WTC11 (cell line): ENCODE measurements at regions not wholly inside any gene's neighbourhood (a gene's known extent, or its start where the extent isn't known, plus 50 kb on each side); places are given as distances from the start of the nearest gene placed in this dataset.

ENCODE experiments used
- ATF1 ChIP-seq: sonication (generic); formaldehyde crosslinking; IDR thresholded peaks from 2 replicates; pipeline ENCODE4 v1.8.1; 2023; ENCODE audit warnings: mild to moderate bottlenecking, moderate library complexity, missing genetic modification reagents
- CREM ChIP-seq: sonication (generic); formaldehyde crosslinking; IDR thresholded peaks from 2 replicates; pipeline ENCODE4 v1.8.1; 2022; ENCODE audit warnings: mild to moderate bottlenecking, missing genetic modification reagents, moderate library complexity
- CTCF ChIP-seq: fragments of 200-600 bp; IDR thresholded peaks from 2 replicates; pipeline ENCODE4 v1.8.0; 2022; ENCODE audit warnings: antibody characterized with exemption
- ETV6 ChIP-seq: sonication (generic); formaldehyde crosslinking; IDR thresholded peaks from 2 replicates; pipeline ENCODE4 v1.8.1; 2022; ENCODE audit warnings: mild to moderate bottlenecking, missing genetic modification reagents
- FOXK1 ChIP-seq: sonication (generic); formaldehyde crosslinking; IDR thresholded peaks from 2 replicates; pipeline ENCODE4 v1.8.0; 2022; ENCODE audit warnings: mild to moderate bottlenecking, moderate library complexity, missing genetic modification reagents
- NFYB ChIP-seq: sonication (generic); formaldehyde crosslinking; conservative IDR thresholded peaks from 2 replicates; pipeline ENCODE4 v1.8.0; 2022; ENCODE audit warnings: low read depth, missing genetic modification reagents
- SP1 ChIP-seq: sonication (generic); formaldehyde crosslinking; conservative IDR thresholded peaks from 2 replicates; pipeline ENCODE4 v1.8.1; 2022; ENCODE audit warnings: missing genetic modification reagents
- ZNF512 ChIP-seq: sonication (generic); formaldehyde crosslinking; IDR thresholded peaks from 2 replicates; pipeline ENCODE4 v1.8.1; 2022; ENCODE audit warnings: missing genetic modification reagents, borderline replicate concordance
- TF ChIP-seq, protein P1 (sequence below): sonication (generic); formaldehyde crosslinking; IDR thresholded peaks from 2 replicates; pipeline ENCODE4 v1.8.1; 2022; ENCODE audit warnings: low read depth, mild to moderate bottlenecking, moderate library complexity, missing genetic modification reagents, borderline replicate concordance
- TF ChIP-seq, protein P2 (sequence below): sonication (generic); formaldehyde crosslinking; IDR thresholded peaks from 2 replicates; pipeline ENCODE4 v1.8.0; 2022; ENCODE audit warnings: mild to moderate bottlenecking, missing genetic modification reagents

DNA sequence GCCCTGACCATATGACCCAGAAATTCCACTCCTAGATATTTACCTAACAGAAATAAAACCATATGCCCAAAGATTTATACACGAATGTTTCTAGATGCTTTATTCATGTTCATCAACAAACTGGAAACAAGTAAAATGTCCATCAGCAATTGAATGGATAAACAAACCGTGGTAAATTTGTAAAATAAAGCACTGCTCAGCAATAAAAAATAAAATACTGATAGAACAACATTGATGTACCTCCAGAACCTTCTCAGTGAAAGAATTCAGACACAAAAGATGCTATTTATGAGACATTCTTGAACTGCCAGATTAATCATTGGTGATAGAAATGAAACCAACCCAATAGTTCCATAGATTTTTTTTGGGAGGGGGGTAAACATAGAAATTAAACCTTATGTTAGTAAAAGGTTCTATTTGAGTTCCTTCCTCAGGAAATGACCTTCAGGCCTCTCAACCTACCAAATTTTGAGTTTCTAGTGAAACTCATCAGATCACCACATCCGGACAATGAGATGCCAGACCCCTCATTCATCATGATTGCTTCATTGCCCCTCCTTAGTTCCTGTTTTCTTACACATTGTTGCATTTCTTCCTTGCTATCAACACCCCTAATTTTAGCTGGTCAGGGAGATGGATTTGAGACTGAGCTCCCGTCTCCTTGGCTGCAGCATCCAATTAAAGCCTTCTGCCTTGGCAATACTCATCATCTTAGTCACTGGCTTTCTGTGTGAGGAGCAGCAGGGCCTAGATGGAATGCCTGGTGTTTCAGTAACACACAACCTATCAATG lies 203.5 kb downstream of the LPIN1 start:
- TF ChIP-seq CTCF, result no peak
- TF ChIP-seq FOXK1 (CRISPR knock-in tag), result no peak
- TF ChIP-seq, protein P1, sequence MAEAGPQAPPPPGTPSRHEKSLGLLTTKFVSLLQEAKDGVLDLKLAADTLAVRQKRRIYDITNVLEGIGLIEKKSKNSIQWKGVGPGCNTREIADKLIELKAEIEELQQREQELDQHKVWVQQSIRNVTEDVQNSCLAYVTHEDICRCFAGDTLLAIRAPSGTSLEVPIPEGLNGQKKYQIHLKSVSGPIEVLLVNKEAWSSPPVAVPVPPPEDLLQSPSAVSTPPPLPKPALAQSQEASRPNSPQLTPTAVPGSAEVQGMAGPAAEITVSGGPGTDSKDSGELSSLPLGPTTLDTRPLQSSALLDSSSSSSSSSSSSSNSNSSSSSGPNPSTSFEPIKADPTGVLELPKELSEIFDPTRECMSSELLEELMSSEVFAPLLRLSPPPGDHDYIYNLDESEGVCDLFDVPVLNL, result no peak
- TF ChIP-seq, protein P2, sequence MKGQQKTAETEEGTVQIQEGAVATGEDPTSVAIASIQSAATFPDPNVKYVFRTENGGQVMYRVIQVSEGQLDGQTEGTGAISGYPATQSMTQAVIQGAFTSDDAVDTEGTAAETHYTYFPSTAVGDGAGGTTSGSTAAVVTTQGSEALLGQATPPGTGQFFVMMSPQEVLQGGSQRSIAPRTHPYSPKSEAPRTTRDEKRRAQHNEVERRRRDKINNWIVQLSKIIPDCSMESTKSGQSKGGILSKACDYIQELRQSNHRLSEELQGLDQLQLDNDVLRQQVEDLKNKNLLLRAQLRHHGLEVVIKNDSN (CRISPR knock-in tag), result no peak
- TF ChIP-seq SP1, result no peak
- TF ChIP-seq ATF1 (CRISPR knock-in tag), result no peak
- no peak for TF ChIP-seq ZNF512 (CRISPR knock-in tag)
- TF ChIP-seq ETV6 (CRISPR knock-in tag), result no peak
- no peak for TF ChIP-seq NFYB (CRISPR knock-in tag)
- TF ChIP-seq CREM (CRISPR knock-in tag), result no peak
